Mucosa of descending colon (tissue), 3 donors: ENCODE measurements at regions not wholly inside any gene's neighbourhood (a gene's known extent, or its start where the extent isn't known, plus 50 kb on each side); places are given as distances from the start of the nearest gene placed in this dataset.
A peak's percentile ranks its signal among the peaks of the same experiment; 100 is the strongest.

Experiments
- ATAC-seq: fragments of 200-7000 bp; cut with Tn5 transposase; one replicate; pipeline ENCODE4 v1.9.1; 2020; ENCODE audit warnings: mild to moderate bottlenecking, moderate library complexity
- DNase-seq, 3 donors: peaks; one replicate each; pipeline ENCODE4 v3.0.0-alpha.2; 2020
- H3K36me3 ChIP-seq: fragments of 200-600 bp; one replicate; pipeline ENCODE4 v1.8.0; 2021; ENCODE audit warnings: low read depth, mild to moderate bottlenecking
- H3K4me1 ChIP-seq: fragments of 200-600 bp; one replicate; pipeline ENCODE4 v1.8.0; 2021; ENCODE audit warnings: low read depth, mild to moderate bottlenecking
- H3K4me3 ChIP-seq: fragments of 200-600 bp; one replicate; pipeline ENCODE4 v1.8.0; 2021; ENCODE audit warnings: mild to moderate bottlenecking
- H3K9me3 ChIP-seq: fragments of 200-600 bp; one replicate; pipeline ENCODE4 v1.8.0; 2021; ENCODE audit warnings: mild to moderate bottlenecking
- CTCF ChIP-seq: fragments of 200-600 bp; IDR thresholded peaks from one replicate; pipeline ENCODE4 v1.8.0; 2022; ENCODE audit warnings: antibody characterized with exemption, mild to moderate bottlenecking
- intact Hi-C, 2 donors: fragments of 100-400 bp; cut with DNase I in 1 of 2; cut with micrococcal nuclease in 1 of 2; formaldehyde crosslinking; loops; one replicate each; pipeline versions ENCODE4 v1.11.0 to v1.11.1; 2022; cut with DNase I, micrococcal nuclease
- donor health status: DM: no; HTN: no; CAD: no; lungs with moderate emphysema.
- donor health status: DM: no; HTN: no; CAD: no.
- donor health status: DM: no; HTN: yes; CAD: no.

- Histone ChIP-seq H3K4me1 (no peaks in the 10 kb centered on the region), H3K36me3 (no peaks in the 10 kb centered on the region), H3K9me3 (no peaks in the 10 kb centered on the region), H3K4me3 (no peak overlapping the region)
- TF ChIP-seq CTCF = no peak
- DNase-seq (peak in 1 of 3 donors; percentile 44), ATAC-seq (no peak)
- intact Hi-C loops = loop anchor here (5.0 to 10.0 kb wide), 3 partner anchors 349 to 543 kb away; no protein-coding TSS in a partner anchor
Observed at GRCh38 chr3:159263750-159264553, 462.1 kb downstream of the MFSD1 start.

- TF ChIP-seq CTCF = no peak
- no peak overlapping the region for H3K4me3 ChIP-seq
- DNase-seq (no peak), ATAC-seq (no peak)
- intact Hi-C loops = loop anchor here in 1 of 2 donors (10.0 kb wide), 1 partner anchor 351 kb away; no protein-coding TSS in a partner anchor
- no peaks in the 10 kb centered on the region for H3K36me3 ChIP-seq
- H3K9me3 ChIP-seq = no peaks in the 10 kb centered on the region
- no peaks in the 10 kb centered on the region for H3K4me1 ChIP-seq
Observed at GRCh38 chr3:159265705-159266104, 463.9 kb downstream of the MFSD1 start.

GRCh38 chr3:159266779-159267178, 464.9 kb downstream of the MFSD1 start:
- H3K36me3 ChIP-seq = no peaks in the 10 kb centered on the region
- peak; percentile 34 for ATAC-seq
- H3K4me1 ChIP-seq = no peaks in the 10 kb centered on the region
- no peaks in the 10 kb centered on the region for H3K9me3 ChIP-seq
- H3K4me3 ChIP-seq = no peak overlapping the region
- TF ChIP-seq CTCF = no peak
- DNase-seq = peak in 1 of 3 donors; percentile 3
- intact Hi-C loops = loop anchor here in 1 of 2 donors (10.0 kb wide), 1 partner anchor 352 kb away; no protein-coding TSS in a partner anchor

- no peak for TF ChIP-seq CTCF
- ATAC-seq = no peak
- H3K4me1 ChIP-seq = no peaks in the 10 kb centered on the region
Observed at GRCh38 chr3:159271799-159272512, 470.1 kb downstream of the MFSD1 start.

GRCh38 chr3:159273070-159273469, 471.2 kb downstream of the MFSD1 start:
- no peak for ATAC-seq
- no peaks in the 10 kb centered on the region for H3K36me3 ChIP-seq
- intact Hi-C loops = no loop called here
- H3K4me3 ChIP-seq = no peak overlapping the region
- no peak for DNase-seq
- no peaks in the 10 kb centered on the region for H3K9me3 ChIP-seq
- H3K4me1 ChIP-seq = no peaks in the 10 kb centered on the region
- no peak for TF ChIP-seq CTCF

More at GRCh38 chr3:159271799-159272512, 470.1 kb downstream of the MFSD1 start:
- no peaks in the 10 kb centered on the region for H3K36me3 ChIP-seq
- H3K4me3 ChIP-seq = no peak overlapping the region
- no peak for DNase-seq
- intact Hi-C loops = no loop called here
- no peaks in the 10 kb centered on the region for H3K9me3 ChIP-seq
